ENCODE measurements at regions not wholly inside any gene's neighbourhood (a gene's known extent, or its start where the extent isn't known, plus 50 kb on each side); places are given as distances from the start of the nearest gene placed in this dataset.

DNA sequence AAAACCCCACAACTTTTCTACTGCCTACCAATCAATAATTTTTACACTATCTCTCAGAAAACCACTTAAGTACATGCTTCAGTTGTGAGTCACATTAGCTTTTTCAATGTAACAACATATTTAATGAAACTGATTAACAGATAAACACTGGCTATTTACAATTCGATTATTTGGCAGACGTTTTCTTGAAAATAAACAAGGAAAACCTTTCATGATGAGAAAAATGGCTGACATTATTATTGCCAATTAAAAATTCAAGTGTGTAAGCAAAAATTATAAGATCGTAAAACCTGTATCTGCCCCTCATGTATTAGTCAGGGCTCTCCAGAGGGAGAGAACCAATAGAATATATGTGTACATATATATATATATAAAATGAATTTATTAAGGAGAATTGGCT is 1555.5 kb upstream of the IGFBP7 start:
- ATAC-seq (ENCODE audit: poor library complexity) (no peak), DNase-seq (no peak)
- Histone ChIP-seq H3K4me1 (ENCODE audit: insufficient read depth, low read length) (no peaks in the 10 kb centered on the region), H3K9me3 (ENCODE audit: control insufficient read depth in 1 of 2, insufficient read depth in 1 of 2, low read length in 2 of 2) (peaks cover 6 to 7% of the 10 kb centered on the region in 2 experiments), H3K27ac (ENCODE audit: low read depth in 1 of 2, low read length in 2 of 2) (no peak overlapping the region), H3K36me3 (ENCODE audit: insufficient read depth, low read length) (no peaks in the 10 kb centered on the region), H3K4me3 (ENCODE audit: low read length) (no peak overlapping the region), H3K27me3 (ENCODE audit: control insufficient read depth in 1 of 2, insufficient read depth in 2 of 2, low read length in 2 of 2) (no peaks in the 10 kb centered on the region)
- intact Hi-C loops (cut with DNase I, micrococcal nuclease), result no loop called here
- no peak for TF ChIP-seq CTCF (IDR thresholded peaks at IDR 0.05)
- no peaks in the 10 kb centered on the region for H3K4me1 Mint-ChIP-seq (ENCODE audit: low read depth)
- ChIA-PET CTCF (no interaction called here), POLR2A (no interaction called here)
- peaks cover 10% of the 10 kb centered on the region for H3K9me3 Mint-ChIP-seq
- H3K36me3 Mint-ChIP-seq (ENCODE audit: low read depth), result no peaks in the 10 kb centered on the region
- no peaks in the 10 kb centered on the region for H3K27me3 Mint-ChIP-seq
- no peak overlapping the region for H3K4me3 Mint-ChIP-seq
- no peak overlapping the region for H3K27ac Mint-ChIP-seq

- ATAC-seq (ENCODE audit: poor library complexity) (no peak), DNase-seq (no peak)
- Histone ChIP-seq H3K36me3 (ENCODE audit: insufficient read depth, low read length) (no peaks in the 10 kb centered on the region), H3K4me1 (ENCODE audit: insufficient read depth, low read length) (no peaks in the 10 kb centered on the region), H3K4me3 (ENCODE audit: low read length) (no peak overlapping the region), H3K27me3 (ENCODE audit: control insufficient read depth in 1 of 2, insufficient read depth in 2 of 2, low read length in 2 of 2) (no peaks in the 10 kb centered on the region), H3K9me3 (ENCODE audit: control insufficient read depth in 1 of 2, insufficient read depth in 1 of 2, low read length in 2 of 2) (no peaks in the 10 kb centered on the region), H3K27ac (ENCODE audit: low read depth in 1 of 2, low read length in 2 of 2) (no peak overlapping the region)
- intact Hi-C loops (cut with DNase I, micrococcal nuclease), result no loop called here
- H3K36me3 Mint-ChIP-seq (ENCODE audit: low read depth), result no peaks in the 10 kb centered on the region
- H3K4me1 Mint-ChIP-seq (ENCODE audit: low read depth), result no peaks in the 10 kb centered on the region
- TF ChIP-seq CTCF (IDR thresholded peaks at IDR 0.05), result no peak
- no peak overlapping the region for H3K27ac Mint-ChIP-seq
- H3K4me3 Mint-ChIP-seq, result no peak overlapping the region
- ChIA-PET CTCF (no interaction called here), POLR2A (no interaction called here)
- H3K9me3 Mint-ChIP-seq, result peaks cover 18% of the 10 kb centered on the region
- H3K27me3 Mint-ChIP-seq, result no peaks in the 10 kb centered on the region
Observed at GRCh38 chr4:58658701-58659100, 1548.5 kb upstream of the IGFBP7 start.

DNA sequence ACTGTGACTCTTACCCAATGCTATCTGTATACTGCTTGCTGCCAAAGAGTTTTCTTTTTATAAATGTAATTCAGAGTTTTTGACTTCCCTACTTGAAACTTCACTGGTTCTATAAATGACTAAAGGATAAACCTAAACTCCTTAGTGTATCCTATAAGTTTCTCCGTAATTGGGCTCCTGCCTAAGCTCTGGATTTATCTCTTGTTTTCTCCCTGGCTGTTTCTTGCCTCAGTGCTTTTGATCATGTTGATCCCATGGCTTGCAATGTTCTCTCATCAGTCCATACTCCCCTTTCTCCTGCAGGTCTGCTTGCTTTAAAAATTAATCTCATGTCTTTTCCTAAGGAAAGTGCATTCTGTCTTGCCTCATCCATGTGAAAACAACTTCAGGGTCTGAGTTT is 1543.1 kb upstream of the IGFBP7 start:
- H3K27me3 Mint-ChIP-seq, result no peaks in the 10 kb centered on the region
- POLR2A ChIA-PET, result no interaction called here
- H3K36me3 ChIP-seq (ENCODE audit: insufficient read depth, low read length), result no peaks in the 10 kb centered on the region
- no peak for TF ChIP-seq CTCF (IDR thresholded peaks at IDR 0.05)
- no peaks in the 10 kb centered on the region for H3K4me1 Mint-ChIP-seq (ENCODE audit: low read depth)
- no peaks in the 10 kb centered on the region for H3K4me1 ChIP-seq (ENCODE audit: insufficient read depth, low read length)
- peaks cover 13% of the 10 kb centered on the region for H3K9me3 Mint-ChIP-seq
- DNase-seq, result no peak
- no peaks in the 10 kb centered on the region for H3K9me3 ChIP-seq (ENCODE audit: control insufficient read depth in 1 of 2, insufficient read depth in 1 of 2, low read length in 2 of 2)
- CTCF ChIA-PET, result no interaction called here
- no peak overlapping the region for H3K27ac ChIP-seq (ENCODE audit: low read depth in 1 of 2, low read length in 2 of 2)
- H3K4me3 ChIP-seq (ENCODE audit: low read length), result no peak overlapping the region
- intact Hi-C loops (cut with DNase I, micrococcal nuclease), result no loop called here
- H3K36me3 Mint-ChIP-seq (ENCODE audit: low read depth), result no peaks in the 10 kb centered on the region
- no peak overlapping the region for H3K27ac Mint-ChIP-seq
- H3K4me3 Mint-ChIP-seq, result no peak overlapping the region
- no peaks in the 10 kb centered on the region for H3K27me3 ChIP-seq (ENCODE audit: control insufficient read depth in 1 of 2, insufficient read depth in 2 of 2, low read length in 2 of 2)
- no peak for ATAC-seq (ENCODE audit: poor library complexity)

All from CD4-positive, alpha-beta T cell (primary cell).